RWPE1 (cell line): ENCODE measurements at regions not wholly inside any gene's neighbourhood (a gene's known extent, or its start where the extent isn't known, plus 50 kb on each side); places are given as distances from the start of the nearest gene placed in this dataset.

Experiments used
- CTCF ChIA-PET: fragments of 350-600 bp; sonication (Branson Sonifier 250); formaldehyde crosslinking; extraction: SDS; loops from one replicate; lab custom pipeline; 2021; lab: Yijun Ruan, JAX
- POLR2A ChIA-PET: fragments of 400-600 bp; formaldehyde crosslinking; extraction: SDS; loops from one replicate; lab custom pipeline; 2020; ENCODE audit warnings: antibody characterized with exemption; ENCODE audit not compliant: low non-redundant PET; lab: Yijun Ruan, JAX
- DNase-seq: peaks from one replicate; pipeline ENCODE4 v3.0.0; 2012; ENCODE audit warnings: low spot score
- H3K27ac ChIP-seq: fragments of 450-650 bp; 2 replicates; pipeline ENCODE4 v1.5.1; 2017
- TF ChIP-seq, protein P1 (sequence below): fragments of 450-650 bp; conservative IDR thresholded peaks from 2 replicates; pipeline ENCODE4 v1.5.1; 2017; ENCODE audit warnings: low read depth, mild to moderate bottlenecking

- no peak overlapping the region for H3K27ac ChIP-seq
- CTCF ChIA-PET = no interaction called here
- TF ChIP-seq, protein P1, sequence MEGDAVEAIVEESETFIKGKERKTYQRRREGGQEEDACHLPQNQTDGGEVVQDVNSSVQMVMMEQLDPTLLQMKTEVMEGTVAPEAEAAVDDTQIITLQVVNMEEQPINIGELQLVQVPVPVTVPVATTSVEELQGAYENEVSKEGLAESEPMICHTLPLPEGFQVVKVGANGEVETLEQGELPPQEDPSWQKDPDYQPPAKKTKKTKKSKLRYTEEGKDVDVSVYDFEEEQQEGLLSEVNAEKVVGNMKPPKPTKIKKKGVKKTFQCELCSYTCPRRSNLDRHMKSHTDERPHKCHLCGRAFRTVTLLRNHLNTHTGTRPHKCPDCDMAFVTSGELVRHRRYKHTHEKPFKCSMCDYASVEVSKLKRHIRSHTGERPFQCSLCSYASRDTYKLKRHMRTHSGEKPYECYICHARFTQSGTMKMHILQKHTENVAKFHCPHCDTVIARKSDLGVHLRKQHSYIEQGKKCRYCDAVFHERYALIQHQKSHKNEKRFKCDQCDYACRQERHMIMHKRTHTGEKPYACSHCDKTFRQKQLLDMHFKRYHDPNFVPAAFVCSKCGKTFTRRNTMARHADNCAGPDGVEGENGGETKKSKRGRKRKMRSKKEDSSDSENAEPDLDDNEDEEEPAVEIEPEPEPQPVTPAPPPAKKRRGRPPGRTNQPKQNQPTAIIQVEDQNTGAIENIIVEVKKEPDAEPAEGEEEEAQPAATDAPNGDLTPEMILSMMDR = no peak
- POLR2A ChIA-PET = no interaction called here
- DNase-seq = no peak
These were observed 272.8 kb upstream of the ARRDC4 start for GRCh38 chr15:97687654-97688053.

DNA sequence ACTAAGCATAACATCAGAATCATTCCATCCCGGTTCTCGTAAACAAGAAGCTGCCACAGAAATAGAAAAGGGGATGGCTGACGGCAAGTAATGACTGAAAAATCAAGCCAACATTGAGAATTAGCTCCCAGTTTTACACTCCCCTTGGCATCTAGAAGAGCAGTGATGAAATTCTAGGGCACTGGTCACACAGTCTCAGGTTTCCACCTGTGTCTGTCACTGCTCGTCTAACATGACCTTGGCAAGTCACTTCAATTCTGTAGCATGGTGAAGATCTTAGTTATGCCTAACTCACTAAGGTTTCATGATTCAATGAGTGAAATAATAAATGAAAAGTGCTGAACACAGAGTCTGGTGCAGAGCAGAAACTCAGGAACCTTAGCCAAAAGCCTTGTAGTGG is 272.3 kb upstream of the ARRDC4 start:
- H3K27ac ChIP-seq = no peak overlapping the region
- POLR2A ChIA-PET = no interaction called here
- TF ChIP-seq, protein P1 = no peak
- no peak for DNase-seq
- CTCF ChIA-PET = no interaction called here

DNA sequence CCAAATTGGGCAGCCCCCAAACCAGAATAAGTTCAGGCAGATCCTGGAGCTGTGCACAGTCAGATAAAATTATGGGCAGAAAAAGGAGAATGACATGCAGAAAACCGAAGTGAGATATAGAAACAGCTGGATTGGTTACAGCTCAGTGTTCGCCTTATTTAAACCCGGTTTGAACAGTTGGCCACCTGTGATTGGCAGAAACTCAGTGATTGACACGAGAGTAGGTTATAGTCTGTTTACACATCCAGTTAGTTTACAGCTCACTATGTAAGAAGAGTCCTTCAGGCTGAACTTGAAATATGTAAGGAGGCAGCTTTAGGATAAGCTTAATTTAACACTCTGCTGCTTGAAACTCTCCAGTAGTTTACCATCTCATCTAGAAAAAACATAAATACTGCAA is 271.6 kb upstream of the ARRDC4 start:
- ChIA-PET POLR2A (no interaction called here), CTCF (no interaction called here)
- no peak overlapping the region for H3K27ac ChIP-seq
- TF ChIP-seq, protein P1 = no peak
- DNase-seq = no peak

- ChIA-PET POLR2A (no interaction called here), CTCF (no interaction called here)
- TF ChIP-seq, protein P1 = no peak
- no peak overlapping the region for H3K27ac ChIP-seq
- no peak for DNase-seq
These were observed 269.4 kb upstream of the ARRDC4 start for GRCh38 chr15:97691078-97691477.

- no peak overlapping the region for H3K27ac ChIP-seq
- peak; percentile 38 for DNase-seq
- ChIA-PET POLR2A (no interaction called here), CTCF (no interaction called here)
- TF ChIP-seq, protein P1 = no peak
These were observed 268.7 kb upstream of the ARRDC4 start for GRCh38 chr15:97691799-97692198.

DNA sequence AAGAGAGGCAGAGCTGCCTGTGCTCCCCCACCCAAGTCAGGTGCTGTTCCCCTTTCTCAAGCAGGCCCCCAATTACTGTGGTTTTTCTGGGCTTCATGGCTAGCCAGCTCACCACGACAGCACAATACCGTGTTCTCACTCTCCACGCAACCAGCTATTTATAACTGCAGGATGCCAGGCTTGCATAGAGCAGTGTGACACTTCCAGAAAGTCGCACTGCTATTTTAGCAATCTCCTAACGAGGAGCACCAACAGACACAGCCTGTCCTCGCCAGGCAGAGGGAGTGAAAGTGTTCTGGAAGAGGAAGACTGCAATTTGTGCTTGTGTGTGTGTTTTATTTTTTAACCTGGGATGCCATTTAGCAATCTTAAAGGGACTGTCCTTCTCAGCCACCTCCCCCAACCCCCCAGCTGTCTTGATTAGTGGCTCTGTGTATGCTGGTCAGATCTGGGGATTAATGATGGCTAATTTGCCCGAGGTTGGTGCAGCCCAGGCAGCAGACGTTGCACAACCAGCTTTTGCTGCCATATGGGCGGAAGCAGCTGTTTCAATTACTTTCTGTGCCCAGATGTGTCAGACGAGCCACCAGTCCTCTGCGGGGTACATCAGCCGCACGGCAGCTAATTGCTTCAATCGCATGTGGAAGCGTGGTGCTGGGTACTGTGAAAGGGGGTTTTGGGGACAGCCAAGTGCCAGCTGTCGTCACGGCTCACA is 268.0 kb upstream of the ARRDC4 start:
- TF ChIP-seq, protein P1 = no peak
- no peak overlapping the region for H3K27ac ChIP-seq
- CTCF ChIA-PET = no interaction called here
- DNase-seq = no peak
- POLR2A ChIA-PET = no interaction called here
